H9 (cell line): ENCODE measurements at regions not wholly inside any gene's neighbourhood (a gene's known extent, or its start where the extent isn't known, plus 50 kb on each side); places are given as distances from the start of the nearest gene placed in this dataset.

Experiments
- DNase-seq: peaks from one replicate; pipeline ENCODE4 v3.0.0-alpha.2; 2017
- H2AFZ ChIP-seq: one replicate; pipeline ENCODE4 v1.6.1; 2013; ENCODE audit warnings: mild to moderate bottlenecking, low read length, control low read depth, moderate library complexity
- H2AK5ac ChIP-seq: 2 replicates; pipeline ENCODE4 v1.6.1; 2013; ENCODE audit warnings: low read length, control low read depth, mixed read lengths; ENCODE audit not compliant: insufficient read length
- H2BK120ac ChIP-seq: one replicate; pipeline ENCODE4 v1.6.1; 2013; ENCODE audit warnings: low read depth, mild to moderate bottlenecking, low read length, control low read depth, inconsistent platforms; ENCODE audit not compliant: poor library complexity, severe bottlenecking
- H2BK12ac ChIP-seq: 2 replicates; pipeline ENCODE4 v1.6.1; 2013; ENCODE audit warnings: low read length, control low read depth, mixed read lengths, low read depth; ENCODE audit not compliant: insufficient read length
- H2BK15ac ChIP-seq: 2 replicates; pipeline ENCODE4 v1.6.1; 2013; ENCODE audit warnings: low read depth, low read length, control low read depth
- H2BK20ac ChIP-seq: one replicate; pipeline ENCODE4 v1.6.1; 2013; ENCODE audit warnings: low read depth, mild to moderate bottlenecking, low read length, control low read depth, inconsistent platforms; ENCODE audit not compliant: poor library complexity, severe bottlenecking
- H2BK5ac ChIP-seq: 2 replicates; pipeline ENCODE4 v1.6.1; 2013; ENCODE audit warnings: low read length, control low read depth, mixed read lengths; ENCODE audit not compliant: insufficient read length
- H3K14ac ChIP-seq: 2 replicates; pipeline ENCODE4 v1.6.1; 2013; ENCODE audit warnings: low read length, control low read depth; ENCODE audit not compliant: insufficient read depth
- H3K18ac ChIP-seq: 2 replicates; pipeline ENCODE4 v1.6.1; 2013; ENCODE audit warnings: low read depth, mild to moderate bottlenecking, mixed read lengths, low read length, control low read depth; ENCODE audit not compliant: insufficient read length
- H3K23ac ChIP-seq: 2 replicates; pipeline ENCODE4 v1.6.1; 2013; ENCODE audit warnings: low read length, control low read depth, mixed read lengths, low read depth; ENCODE audit not compliant: insufficient read length
- H3K23me2 ChIP-seq: 2 replicates; pipeline ENCODE4 v1.6.1; 2013; ENCODE audit warnings: low read depth, mild to moderate bottlenecking, mixed read lengths, low read length, control low read depth; ENCODE audit not compliant: insufficient read length, poor library complexity, severe bottlenecking
- H3K27ac ChIP-seq: 2 replicates; pipeline ENCODE4 v1.5.1; 2013; ENCODE audit warnings: low read length, control low read depth, mixed read lengths, low read depth; ENCODE audit not compliant: insufficient read length
- H3K27me3 ChIP-seq: 2 replicates; pipeline ENCODE4 v1.6.1; 2013; ENCODE audit warnings: low read length, control low read depth, inconsistent platforms; ENCODE audit not compliant: insufficient read depth
- H3K4ac ChIP-seq: 2 replicates; pipeline ENCODE4 v1.6.1; 2013; ENCODE audit warnings: low read depth, mild to moderate bottlenecking, control low read depth, inconsistent platforms, low read length, moderate library complexity
- H3K4me1 ChIP-seq: 2 replicates; pipeline ENCODE4 v1.6.1; 2013; ENCODE audit warnings: low read length, control low read depth, inconsistent platforms; ENCODE audit not compliant: insufficient read depth
- H3K4me2 ChIP-seq: 2 replicates; pipeline ENCODE4 v1.6.1; 2013; ENCODE audit warnings: low read length, control low read depth, mixed read lengths; ENCODE audit not compliant: insufficient read length, insufficient read depth
- H3K56ac ChIP-seq: 2 replicates; pipeline ENCODE4 v1.6.1; 2013; ENCODE audit warnings: low read depth, mild to moderate bottlenecking, mixed read lengths, low read length, control low read depth; ENCODE audit not compliant: insufficient read length
- H3K79me1 ChIP-seq: 2 replicates; pipeline ENCODE4 v1.6.1; 2013; ENCODE audit warnings: low read depth, mild to moderate bottlenecking, moderate library complexity, low read length, control low read depth, inconsistent platforms; ENCODE audit not compliant: insufficient read depth, poor library complexity, severe bottlenecking
- H3K79me2 ChIP-seq: 2 replicates; pipeline ENCODE4 v1.6.1; 2013; ENCODE audit warnings: low read length, control low read depth, inconsistent platforms; ENCODE audit not compliant: insufficient read depth
- H3K9ac ChIP-seq: 2 replicates; pipeline ENCODE4 v1.6.1; 2013; ENCODE audit warnings: low read length, control low read depth, mixed read lengths; ENCODE audit not compliant: insufficient read length; ENCODE audit errors: extremely low read depth
- H3K9me3 ChIP-seq: one replicate; pipeline ENCODE4 v1.6.1; 2013; ENCODE audit warnings: low read depth, low read length, inconsistent platforms; ENCODE audit not compliant: control insufficient read depth
- H3T11ph ChIP-seq: one replicate; pipeline ENCODE4 v1.6.1; 2013; ENCODE audit warnings: mild to moderate bottlenecking, low read length, control low read depth, inconsistent platforms
- H4K20me1 ChIP-seq: one replicate; pipeline ENCODE4 v1.6.1; 2013; ENCODE audit not compliant: control insufficient read depth, insufficient read length, insufficient read depth
- H4K5ac ChIP-seq: 2 replicates; pipeline ENCODE4 v1.6.1; 2013; ENCODE audit warnings: low read depth, mild to moderate bottlenecking, mixed read lengths, low read length, control low read depth; ENCODE audit not compliant: insufficient read length
- H4K8ac ChIP-seq: replicated peaks from 2 replicates; pipeline ENCODE4 v1.6.1; 2013; ENCODE audit warnings: low read length, control low read depth, mixed read lengths, low read depth; ENCODE audit not compliant: insufficient read length
- H4K91ac ChIP-seq: 2 replicates; pipeline ENCODE4 v1.6.1; 2013; ENCODE audit warnings: low read depth, mild to moderate bottlenecking, moderate library complexity, mixed read lengths, low read length, control low read depth; ENCODE audit not compliant: insufficient read length
- H3K27ac Mint-ChIP-seq, 3 experiments: 2 replicates in 2 of 3; 3 replicates in 1 of 3; pipeline ENCODE4 v1.8.0; 2020 to 2021; ENCODE audit warnings: mixed read lengths in 3 of 3, mild to moderate bottlenecking in 1 of 3, moderate library complexity in 1 of 3
- H3K27me3 Mint-ChIP-seq: 2 replicates; pipeline ENCODE4 v1.8.0; 2021; ENCODE audit warnings: low read depth, mild to moderate bottlenecking, moderate library complexity, mixed read lengths
- H3K36me3 Mint-ChIP-seq, 3 experiments: 2 replicates in 2 of 3; 3 replicates in 1 of 3; pipeline ENCODE4 v1.8.0; 2020 to 2021; ENCODE audit warnings: low read depth in 3 of 3, mixed read lengths in 3 of 3; ENCODE audit not compliant: insufficient read depth in 1 of 3
- H3K4me1 Mint-ChIP-seq, 2 experiments: 2 replicates each; pipeline ENCODE4 v1.8.0; 2020; ENCODE audit warnings: mixed read lengths in 2 of 2
- H3K4me3 Mint-ChIP-seq, 2 experiments: 2 replicates in 1 of 2; 3 replicates in 1 of 2; pipeline ENCODE4 v1.8.0; 2020 to 2021; ENCODE audit warnings: mild to moderate bottlenecking in 2 of 2, mixed read lengths in 2 of 2, moderate library complexity in 1 of 2
- H3K9me3 Mint-ChIP-seq, 2 experiments: 2 replicates in 1 of 2; 3 replicates in 1 of 2; pipeline ENCODE4 v1.8.0; 2020; ENCODE audit warnings: mild to moderate bottlenecking in 2 of 2, mixed read lengths in 2 of 2, moderate library complexity in 1 of 2
- CTCF ChIP-seq: fragments of 200-600 bp; sonication (generic); conservative IDR thresholded peaks from 3 replicates; pipeline ENCODE4 v1.8.0; 2021; ENCODE audit warnings: antibody characterized with exemption, mild to moderate bottlenecking
- WGBS: extraction: QIAGEN DNeasy Blood & Tissue Kit; methylation state at CpG from one replicate; pipeline ENCODE4 v1.1.7; 2013; ENCODE audit warnings: missing lambda C conversion rate, low lambda C conversion rate, mixed read lengths; ENCODE audit not compliant: insufficient read length; ENCODE audit errors: extremely low coverage; 5-methylcytosine and 5-hydroxymethylcytosine counted together

DNA sequence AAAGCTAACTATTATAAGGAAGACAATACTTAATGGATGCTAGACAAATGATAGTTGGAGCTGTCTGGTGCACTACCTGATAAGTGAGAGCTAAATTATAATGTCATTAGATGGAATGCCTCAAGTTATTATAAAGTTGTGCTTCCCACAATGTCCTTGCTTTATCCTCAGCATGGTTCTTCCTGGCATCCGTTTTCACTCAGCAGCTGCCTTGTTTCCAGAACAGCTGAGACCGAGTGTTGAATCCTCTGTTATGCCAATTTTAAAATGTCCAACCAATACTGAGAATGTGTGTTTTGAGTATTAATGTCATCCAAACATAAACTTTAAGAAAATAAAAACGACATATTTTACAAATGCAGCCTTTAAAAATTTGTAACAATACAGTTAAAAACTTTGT lies 286.7 kb upstream of the SOX2 start:
- H3T11ph ChIP-seq, result no peak overlapping the region
- Mint-ChIP-seq H3K9me3 (no peaks in the 10 kb centered on the region), H3K4me1 (peaks cover 5 to 6% of the 10 kb centered on the region in 2 experiments; a peak in 3 of 4 replicates), H3K27me3 (no peaks in the 10 kb centered on the region), H3K27ac (no peak overlapping the region), H3K4me3 (no peak overlapping the region), H3K36me3 (no peaks in the 10 kb centered on the region)
- no peak overlapping the region for H2AK5ac ChIP-seq
- H2BK120ac ChIP-seq, result no peak overlapping the region
- no peaks in the 10 kb centered on the region for H3K4me1 ChIP-seq
- H3K4ac ChIP-seq, result no peak overlapping the region
- no peak overlapping the region for H3K27ac ChIP-seq
- H2BK20ac ChIP-seq, result no peak overlapping the region
- no peak overlapping the region for H3K14ac ChIP-seq
- no peaks in the 10 kb centered on the region for H3K27me3 ChIP-seq
- H2AFZ ChIP-seq, result no peak overlapping the region
- DNase-seq, result no peak
- H2BK15ac ChIP-seq, result no peak overlapping the region
- no peak overlapping the region for H3K56ac ChIP-seq
- no CpG with 5 or more reads among the region's 3 CpGs for WGBS
- no peaks in the 10 kb centered on the region for H3K9me3 ChIP-seq
- H2BK12ac ChIP-seq, result no peak overlapping the region
- no peak for TF ChIP-seq CTCF
- no peak overlapping the region for H3K18ac ChIP-seq
- H3K23ac ChIP-seq, result no peak overlapping the region
- H4K5ac ChIP-seq, result no peak overlapping the region
- no peak overlapping the region for H2BK5ac ChIP-seq
- no peak overlapping the region for H3K9ac ChIP-seq
- no peaks in the 10 kb centered on the region for H3K23me2 ChIP-seq
- no peak overlapping the region for H4K91ac ChIP-seq
- no peaks in the 10 kb centered on the region for H3K79me2 ChIP-seq
- no peaks in the 10 kb centered on the region for H4K20me1 ChIP-seq
- H3K4me2 ChIP-seq, result no peak overlapping the region
- H4K8ac ChIP-seq, result no peak overlapping the region
- no peaks in the 10 kb centered on the region for H3K79me1 ChIP-seq
